GM19035 (cell line): ENCODE measurements at regions not wholly inside any gene's neighbourhood (a gene's known extent, or its start where the extent isn't known, plus 50 kb on each side); places are given as distances from the start of the nearest gene placed in this dataset.
"Not testable (repeated sequence)": the region's sequence is repeated elsewhere in the genome, so short reads cannot be mapped to it uniquely, and the experiment has no call there.

ENCODE experiments used
- ATAC-seq: cut with Tn5 transposase; IDR thresholded peaks from one replicate; pipeline ENCODE4 v1.9.1; 2021; ENCODE audit not compliant: unreplicated experiment

DNA sequence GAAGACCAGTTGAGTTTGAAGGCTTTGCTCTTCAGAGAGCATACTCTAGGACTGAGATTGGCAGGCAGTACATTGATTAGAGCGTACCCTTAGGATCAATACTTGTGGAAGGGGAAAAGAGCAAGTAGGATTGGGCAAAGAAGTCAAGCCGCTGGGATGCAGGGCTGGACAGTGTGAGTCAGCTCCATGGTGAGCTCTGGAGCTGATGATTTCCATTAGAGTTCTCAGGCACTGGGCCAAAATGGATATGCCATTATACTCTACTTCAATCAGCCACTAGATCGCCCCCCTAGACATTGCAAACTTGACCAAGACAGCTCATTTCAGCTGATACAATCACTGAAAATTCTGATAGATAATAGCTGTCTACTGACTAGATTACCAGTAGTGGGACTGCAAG, 432.7 kb upstream of the ALCAM start:
- no peak for ATAC-seq

DNA sequence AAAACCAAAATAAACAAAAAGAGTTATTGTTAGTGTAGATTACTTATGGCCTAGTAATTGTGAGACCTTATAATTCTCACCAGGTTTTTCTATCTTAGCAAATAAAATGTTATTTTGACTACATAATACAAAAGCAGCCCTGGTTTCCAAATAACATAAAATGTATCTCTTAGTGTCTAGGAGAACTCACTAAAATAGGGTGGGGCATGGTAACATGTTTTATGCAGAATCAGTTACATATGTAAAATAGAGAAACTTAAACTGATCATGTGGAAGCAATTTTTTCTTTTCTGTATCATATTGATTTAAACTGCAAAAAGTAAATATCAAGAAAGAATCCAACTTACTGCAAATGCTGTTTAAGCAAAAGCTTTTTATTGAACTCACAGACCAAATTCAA, 431.1 kb upstream of the ALCAM start:
- no peak for ATAC-seq

DNA sequence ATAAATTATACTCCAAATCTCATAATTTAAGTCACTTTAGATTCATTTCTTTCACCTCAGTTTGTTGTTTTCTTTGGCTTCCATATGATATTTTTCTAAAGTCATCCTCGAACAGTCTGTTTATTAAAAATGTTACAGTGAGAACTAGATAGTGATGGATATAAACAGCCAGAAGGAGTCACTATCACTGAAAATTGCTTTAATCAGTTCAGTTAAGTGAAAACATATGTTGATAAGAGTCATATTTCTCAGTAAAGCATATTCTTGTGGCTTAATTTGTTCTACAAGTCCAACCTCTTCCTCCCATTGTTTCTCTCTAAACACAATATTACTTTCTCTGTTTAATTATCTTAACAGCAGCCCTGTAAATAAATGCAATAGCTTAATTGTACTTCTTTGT, 427.5 kb upstream of the ALCAM start:
- ATAC-seq = no peak

DNA sequence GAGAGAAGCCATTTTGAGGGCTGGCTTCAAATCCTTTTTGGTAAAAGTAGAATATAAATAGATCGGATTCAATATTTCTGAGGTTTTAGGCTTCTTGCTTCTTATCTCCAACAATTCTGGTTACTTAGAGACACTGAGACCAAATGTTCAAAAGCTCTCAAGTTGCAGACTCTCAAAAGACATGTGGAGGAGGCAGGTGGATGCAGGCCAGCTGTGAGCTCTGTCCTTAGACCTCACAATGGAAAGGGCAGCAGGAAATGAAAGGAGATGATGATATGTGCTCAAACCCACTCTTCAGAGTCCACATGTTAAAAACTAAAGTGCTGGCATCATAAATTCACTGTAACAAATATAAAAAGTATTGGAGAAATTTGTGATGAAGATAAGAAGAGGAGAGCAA, 424.9 kb upstream of the ALCAM start:
- no peak for ATAC-seq

DNA sequence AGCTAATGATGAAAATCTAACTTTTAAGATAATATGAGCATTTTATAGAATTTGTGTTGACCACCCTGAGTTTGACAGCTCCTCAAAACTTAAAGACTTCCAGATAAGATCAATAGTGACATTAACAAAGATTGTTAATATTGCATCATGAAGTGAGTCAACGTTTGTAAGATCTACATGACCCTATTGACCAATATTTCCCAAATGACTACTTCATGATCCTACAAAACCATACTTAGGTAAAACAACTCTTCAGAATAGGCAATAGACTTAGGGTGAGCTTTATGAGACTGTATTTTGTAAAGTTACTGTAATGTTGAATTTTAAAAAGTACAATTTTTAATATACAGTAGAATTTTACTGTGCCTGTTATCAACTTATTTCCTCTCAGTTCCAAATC, 422.7 kb upstream of the ALCAM start:
- ATAC-seq = no peak

DNA sequence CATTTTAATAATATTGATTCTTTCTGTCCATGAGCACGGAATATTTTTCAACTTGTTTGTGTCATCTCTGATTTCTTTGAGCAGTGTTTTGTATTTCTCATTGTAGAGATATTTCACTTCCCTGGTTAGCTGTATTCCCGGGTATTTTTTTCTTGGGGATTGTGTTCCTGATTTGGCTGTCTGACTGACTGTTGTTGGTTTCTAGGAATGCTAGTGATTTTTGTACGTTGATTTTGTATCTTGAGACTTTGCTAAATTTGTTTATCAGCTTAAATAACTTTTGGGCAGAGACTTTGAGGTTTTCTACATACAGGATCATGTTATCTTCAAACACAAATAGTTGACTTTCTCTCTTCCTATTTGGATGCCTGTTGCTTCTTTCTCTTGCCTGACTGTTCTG, 418.8 kb upstream of the ALCAM start:
- ATAC-seq = no peak

DNA sequence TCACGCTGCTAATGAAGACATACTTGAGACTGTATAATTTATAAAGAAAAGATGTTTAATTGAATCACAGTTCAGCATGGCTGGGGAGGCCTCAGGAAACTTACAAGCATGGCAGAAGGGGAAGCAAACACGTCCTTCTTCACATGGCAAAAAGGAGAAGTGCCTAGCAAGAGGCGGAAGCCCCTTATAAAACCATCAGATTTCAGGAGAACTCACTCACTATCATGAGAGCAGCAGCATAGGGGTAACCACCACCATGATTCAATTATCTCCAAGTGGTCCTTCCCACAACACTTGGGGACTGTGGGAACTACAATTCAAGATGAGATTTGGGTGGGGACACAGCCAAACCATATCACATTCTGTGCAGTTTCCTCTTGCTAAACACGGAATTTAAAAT, 416.9 kb upstream of the ALCAM start:
- not testable (repeated sequence) for ATAC-seq

DNA sequence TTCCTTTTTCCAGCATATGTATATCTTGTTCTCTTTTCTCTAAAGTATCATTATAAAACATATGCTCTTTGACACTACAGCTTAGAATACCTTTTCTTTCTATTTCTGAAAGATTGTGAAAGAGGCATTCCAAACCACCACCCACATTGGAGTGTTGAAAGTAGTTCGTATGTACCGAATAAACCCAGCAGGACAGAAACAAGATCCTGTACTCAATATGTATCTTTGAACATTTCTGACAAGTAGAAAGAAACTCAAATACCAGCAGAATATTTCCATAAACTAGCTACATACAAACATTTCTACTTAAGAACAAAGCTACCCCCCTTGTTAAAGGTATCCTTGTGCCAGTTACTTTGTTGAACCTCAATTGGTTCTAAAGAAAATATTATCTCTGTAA, 415.3 kb upstream of the ALCAM start:
- no peak for ATAC-seq

DNA sequence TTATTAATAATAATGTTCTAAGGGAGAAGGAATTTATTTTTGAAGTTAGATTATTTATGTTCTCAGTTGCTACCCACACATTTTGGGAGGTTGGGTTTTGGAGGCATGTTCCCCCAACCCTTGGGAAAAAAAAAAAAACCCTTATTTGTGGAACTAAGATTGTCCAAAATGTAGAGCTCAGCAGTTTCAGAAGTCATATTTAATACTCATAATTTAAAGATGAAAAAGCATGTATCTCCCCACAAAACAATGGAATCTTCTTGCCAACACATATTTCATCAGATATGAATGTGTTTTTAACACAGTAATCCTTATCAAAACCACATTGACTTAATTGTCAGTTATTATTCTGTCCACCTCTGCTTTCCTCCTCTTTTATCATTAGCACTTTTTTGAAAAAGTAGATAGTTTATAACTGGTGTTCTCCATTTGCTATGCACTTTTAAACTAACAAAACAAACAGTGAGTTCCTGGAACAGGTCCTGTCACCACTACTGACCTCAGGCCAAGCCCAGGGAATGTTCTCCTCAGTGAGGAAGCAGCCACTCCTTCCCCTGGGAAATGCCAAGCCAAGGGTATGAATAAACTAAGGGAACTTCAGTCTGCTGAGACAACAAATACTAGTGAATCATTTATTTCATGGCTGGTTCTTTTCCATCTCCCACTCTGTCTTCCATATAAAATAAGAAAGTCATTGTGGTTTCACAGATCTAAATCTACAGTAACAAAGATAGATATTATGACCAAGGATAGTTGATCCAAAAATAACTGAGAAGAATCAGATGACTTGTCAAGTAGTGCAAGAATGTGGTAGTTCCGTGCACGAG, 414.4 kb upstream of the ALCAM start:
- no peak for ATAC-seq

DNA sequence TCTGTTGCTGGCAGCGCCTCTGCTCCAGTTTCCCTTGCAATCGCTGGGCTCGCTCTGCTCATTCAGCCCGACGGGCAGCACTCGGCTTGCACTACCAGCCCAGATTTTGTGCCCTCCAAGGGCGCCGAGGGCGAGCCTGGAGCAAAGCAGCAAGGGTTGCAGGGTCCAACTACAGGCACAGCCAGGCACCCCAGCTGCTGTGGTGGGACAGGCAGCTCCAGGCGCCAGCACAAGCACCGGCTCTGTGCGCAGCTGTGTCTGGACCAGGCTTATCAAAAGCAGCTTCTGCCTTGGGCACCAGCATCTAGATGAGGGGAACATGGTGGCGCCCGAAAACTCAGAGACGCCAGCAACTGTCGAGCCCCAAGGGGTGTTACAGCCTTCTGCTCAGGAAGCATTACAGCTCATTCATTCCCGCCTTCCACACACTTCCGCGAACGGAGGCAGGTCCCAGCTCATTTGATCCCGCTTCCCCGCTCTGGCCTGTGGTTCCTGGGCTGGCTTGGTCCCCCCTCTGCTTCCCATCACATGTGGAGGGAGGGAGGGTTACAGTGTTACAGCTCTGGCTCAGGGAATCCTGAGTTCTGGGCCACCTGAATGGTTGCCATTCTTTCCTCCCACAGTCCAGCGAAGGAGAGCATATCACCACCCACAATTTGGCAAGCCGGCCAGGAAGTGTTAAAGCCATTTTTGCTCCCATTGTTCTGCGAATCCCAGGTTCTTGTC, 409.9 kb upstream of the ALCAM start:
- ATAC-seq = no peak

DNA sequence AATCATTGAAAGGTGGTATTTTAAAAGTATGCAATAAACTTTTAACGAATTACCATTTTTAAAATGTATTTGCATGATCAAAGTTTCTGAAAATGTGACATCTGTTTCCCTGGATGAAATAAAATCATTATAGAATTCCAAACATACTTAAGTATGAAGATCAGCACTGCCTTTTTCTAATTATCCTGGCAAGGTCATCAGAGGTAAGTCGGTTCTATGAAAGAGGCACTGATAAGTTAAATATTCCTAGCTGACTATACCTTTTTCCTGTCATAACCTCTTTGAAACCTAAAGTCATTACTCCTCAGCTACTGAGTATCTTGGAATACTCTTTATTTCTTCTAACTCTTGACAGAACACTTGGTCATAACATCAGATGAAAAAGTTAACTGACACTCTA, 406.1 kb upstream of the ALCAM start:
- no peak for ATAC-seq

DNA sequence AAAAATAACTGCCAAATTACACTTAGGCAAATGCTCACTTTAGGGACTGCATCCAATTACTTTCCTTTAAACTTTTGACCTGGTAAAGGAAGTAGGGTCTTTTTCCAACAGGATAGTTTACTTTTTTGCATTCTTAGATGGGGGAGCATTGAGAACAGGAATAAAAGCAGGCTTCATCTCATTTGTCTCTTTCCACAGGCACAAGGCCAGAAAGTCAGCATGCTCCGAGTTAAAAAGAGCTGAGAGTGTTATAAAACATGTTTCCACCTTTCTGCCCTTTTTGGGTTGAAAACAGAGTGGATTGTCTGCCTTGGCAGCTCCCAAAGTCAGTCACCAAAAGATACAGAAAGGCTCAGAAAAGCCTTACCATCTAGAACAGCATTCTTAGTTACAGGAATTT, 404.9 kb upstream of the ALCAM start:
- no peak for ATAC-seq

DNA sequence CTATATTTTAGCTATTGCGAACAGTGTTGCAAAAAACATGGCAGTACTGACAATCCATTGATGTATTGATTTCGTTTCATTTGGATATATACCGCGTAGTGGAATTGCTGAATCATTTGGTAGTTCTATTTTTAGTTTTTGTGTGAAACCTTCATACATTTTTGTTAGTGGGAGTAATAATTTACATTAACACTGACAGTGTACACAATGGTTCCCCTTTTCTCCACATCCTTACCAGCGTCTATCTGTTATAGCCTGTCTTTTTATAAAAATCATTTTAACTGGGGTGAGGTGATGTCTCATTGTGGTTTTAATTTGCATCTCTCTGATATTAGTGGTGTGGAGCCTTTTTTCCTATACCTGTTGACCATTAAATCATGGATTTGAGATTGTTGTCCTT, 392.4 kb upstream of the ALCAM start:
- no peak for ATAC-seq

DNA sequence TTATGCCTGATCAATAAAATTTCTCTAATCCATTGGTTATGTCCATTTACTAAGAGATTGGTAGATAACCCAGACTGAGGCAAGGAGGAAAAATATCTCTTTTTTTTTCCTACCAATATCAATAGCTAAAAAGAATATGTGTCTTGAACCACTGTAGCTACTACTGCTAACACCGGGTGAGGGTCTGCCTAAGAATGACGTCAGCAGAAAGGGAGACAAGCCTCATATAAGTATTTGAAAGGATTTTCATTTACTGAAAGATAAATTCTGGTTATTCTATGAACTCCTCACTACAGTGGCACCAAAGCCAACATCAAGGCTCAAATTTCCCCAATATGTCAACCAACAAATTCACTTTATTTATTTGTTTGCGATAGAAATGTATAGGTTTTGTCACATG, 389.0 kb upstream of the ALCAM start:
- ATAC-seq = no peak

DNA sequence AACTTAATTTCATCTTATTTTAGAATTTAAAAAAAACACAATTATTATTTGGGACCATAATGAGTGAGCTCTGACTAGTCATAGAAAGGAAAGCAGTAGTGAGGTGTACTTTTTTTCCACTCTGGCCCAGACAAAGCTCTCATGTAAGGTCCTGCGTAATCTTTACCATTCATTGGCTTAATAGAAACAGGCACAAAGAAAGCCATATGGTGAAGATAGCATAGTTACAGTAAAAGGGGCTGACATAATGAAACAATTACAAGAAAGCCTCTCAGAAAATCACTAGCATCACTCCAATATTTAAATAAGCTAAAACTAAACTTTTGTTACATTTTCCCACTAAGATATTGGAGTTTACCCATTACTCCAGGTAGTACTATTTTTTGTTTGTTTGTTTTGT, 384.6 kb upstream of the ALCAM start:
- no peak for ATAC-seq

DNA sequence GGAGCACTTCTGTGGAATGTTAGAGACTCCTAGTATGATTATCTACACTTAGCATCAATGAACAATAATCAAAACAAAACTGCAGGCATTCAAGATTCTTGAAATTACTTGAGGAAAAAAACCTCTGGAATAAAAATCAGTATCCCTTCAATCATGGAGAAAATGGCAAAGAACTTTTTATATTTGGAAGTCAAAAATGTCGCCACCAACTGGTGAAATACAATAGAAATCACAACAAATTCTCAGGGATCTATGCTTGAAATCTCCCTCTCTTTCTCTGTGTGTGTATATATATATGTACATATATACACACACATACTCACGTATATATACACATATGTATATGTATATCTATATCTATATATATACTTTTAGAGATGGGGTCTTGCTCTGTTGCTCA, 378.9 kb upstream of the ALCAM start:
- ATAC-seq = no peak

DNA sequence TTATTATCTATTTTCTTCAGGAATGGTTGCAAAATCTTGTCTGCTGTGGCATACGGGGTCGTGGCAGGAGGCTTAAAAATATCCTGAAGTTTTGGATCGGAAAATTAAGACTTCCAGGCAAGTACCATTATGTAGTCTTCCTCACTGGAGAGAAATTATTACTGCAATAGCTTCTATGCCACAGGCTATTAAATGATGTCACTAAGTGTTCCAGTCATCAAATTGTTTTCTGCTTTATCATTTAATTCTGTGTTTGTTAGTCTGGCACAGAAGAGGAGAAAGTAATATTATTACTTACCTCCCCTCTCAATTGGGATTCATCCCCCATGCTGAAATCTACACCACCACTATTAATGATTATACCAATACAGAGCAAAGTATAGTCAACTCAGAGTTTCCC, 378.2 kb upstream of the ALCAM start:
- ATAC-seq = no peak

DNA sequence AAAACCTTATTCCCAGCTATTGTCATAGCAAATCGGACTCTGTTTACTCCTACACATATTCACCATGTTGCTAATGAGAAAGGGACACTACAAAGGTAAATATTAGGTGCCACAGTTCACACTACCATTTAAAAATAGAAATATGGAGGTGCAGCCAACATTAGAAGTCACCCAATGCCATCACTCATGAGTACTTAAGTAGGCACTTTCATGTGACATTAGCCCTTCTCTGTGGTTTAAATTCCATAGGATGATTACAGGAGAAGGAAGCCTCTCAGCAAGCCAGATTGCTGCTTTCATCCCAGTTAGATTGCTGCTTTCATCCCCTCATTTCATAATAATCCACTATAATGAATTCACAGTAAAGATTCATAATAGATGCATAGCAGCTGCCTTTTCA, 376.8 kb upstream of the ALCAM start:
- no peak for ATAC-seq

DNA sequence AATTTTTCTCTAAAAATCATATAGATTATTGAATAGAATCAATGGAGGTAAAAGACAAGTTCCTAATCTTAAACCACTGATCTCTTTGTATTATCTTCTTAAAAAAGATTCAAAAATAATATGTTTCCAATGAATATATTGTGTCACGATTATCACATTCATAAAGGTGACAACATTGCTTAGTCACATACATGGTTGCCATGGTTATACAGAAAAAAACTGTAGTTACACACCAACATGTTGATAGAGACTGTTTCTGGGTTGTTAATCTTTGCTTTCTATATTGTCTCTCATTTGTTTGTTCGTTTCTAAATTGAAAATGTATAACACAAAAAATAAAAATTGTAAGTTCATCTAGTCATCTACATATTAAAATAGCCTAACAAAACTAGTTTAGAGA, 376.0 kb upstream of the ALCAM start:
- ATAC-seq = no peak

DNA sequence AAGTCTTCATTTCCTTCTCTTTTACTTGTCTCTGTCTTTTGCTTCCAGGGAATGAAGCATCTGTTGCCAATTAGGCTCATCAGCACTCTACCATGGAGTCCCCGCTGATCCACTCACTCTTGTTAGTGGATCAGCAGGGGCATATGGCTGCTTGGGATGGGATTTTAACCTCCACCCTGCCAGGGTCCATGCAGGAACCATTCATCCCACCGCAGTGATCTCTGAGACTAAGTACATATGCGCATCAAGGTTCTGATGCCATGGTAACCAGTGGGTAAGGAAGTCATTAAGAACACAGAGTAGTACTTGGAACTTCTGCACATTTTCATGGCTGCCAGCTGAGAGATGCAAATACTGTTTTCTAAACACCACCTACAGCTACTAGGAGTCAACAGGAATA, 374.0 kb upstream of the ALCAM start:
- ATAC-seq = no peak

DNA sequence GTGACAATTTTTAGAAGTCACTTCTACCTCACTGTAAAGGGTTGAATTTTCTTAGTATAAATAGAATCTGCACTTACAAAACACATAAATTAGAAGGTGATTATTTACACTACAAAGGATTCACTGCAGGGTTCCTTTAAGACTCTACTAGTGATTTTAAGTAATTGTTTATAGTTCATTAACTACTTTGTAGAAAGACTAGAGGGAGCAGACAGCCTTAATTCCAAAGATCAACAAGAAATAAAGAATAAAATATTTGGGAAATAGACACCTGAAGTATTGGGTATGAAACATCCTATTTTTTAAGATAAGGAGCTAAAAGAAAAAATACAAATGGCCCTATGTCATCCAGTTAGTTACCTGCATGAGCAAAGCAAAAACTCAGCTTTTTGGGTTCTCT, 360.5 kb upstream of the ALCAM start:
- ATAC-seq = no peak

DNA sequence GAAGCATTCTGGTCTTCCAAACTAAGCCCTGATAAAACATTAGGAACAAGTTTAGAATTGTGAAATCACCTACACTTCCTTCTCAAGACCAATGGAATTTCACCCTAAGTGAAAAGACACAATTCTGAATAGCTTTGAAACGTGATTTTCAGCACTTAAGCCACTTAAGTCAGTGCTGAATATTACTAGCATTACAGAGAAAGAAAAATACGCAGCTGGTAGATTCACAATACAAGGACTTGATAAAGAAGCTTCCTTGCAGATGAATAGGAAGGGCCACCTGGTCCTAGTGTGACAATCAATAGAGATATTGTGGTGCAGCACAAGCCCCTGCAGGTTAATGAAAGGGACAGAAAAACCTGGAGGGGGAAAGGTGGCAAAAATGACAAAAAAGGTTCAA, 353.1 kb upstream of the ALCAM start:
- no peak for ATAC-seq

DNA sequence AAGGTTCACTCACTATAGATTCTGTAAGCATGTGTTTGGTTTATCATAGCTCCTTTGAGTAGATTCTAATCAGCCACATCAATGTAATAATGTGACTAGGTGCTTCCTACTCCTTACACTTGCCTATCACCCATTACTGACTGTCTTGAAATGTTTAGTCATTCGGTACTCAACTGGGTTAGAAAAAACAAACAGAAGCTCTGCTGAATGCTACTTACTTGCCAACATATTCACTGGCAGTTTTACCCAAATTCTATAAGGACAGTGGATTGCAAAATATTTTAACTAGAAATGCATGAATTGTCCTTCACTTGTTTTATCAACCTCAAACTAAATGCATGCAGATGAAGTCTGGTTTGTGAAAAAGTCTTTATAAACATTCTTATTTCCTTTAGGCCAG, 352.1 kb upstream of the ALCAM start:
- ATAC-seq = no peak
